ENCODE measurements at regions not wholly inside any gene's neighbourhood (a gene's known extent, or its start where the extent isn't known, plus 50 kb on each side); places are given as distances from the start of the nearest gene placed in this dataset.

DNA sequence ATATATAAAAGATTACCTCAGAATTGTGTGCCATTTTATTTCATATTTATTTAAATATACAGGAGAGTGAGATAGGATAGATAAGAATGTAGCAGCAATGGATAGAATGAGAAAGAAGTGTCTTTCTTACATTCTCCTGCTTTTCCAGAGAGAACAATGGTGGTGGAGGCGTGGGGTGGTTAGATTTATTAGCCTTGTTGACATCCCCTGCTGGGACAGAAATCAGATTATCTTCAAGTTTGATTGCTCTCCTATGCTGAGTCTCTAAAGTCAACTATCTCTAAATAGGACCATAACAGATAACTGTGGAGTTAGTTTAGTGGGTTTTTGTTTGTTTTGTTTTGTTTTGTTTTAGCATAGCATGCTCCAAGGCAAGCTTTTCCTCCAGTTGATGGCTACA, 397.6 kb downstream of the LRFN5 start:
- TF ChIP-seq, protein P1, sequence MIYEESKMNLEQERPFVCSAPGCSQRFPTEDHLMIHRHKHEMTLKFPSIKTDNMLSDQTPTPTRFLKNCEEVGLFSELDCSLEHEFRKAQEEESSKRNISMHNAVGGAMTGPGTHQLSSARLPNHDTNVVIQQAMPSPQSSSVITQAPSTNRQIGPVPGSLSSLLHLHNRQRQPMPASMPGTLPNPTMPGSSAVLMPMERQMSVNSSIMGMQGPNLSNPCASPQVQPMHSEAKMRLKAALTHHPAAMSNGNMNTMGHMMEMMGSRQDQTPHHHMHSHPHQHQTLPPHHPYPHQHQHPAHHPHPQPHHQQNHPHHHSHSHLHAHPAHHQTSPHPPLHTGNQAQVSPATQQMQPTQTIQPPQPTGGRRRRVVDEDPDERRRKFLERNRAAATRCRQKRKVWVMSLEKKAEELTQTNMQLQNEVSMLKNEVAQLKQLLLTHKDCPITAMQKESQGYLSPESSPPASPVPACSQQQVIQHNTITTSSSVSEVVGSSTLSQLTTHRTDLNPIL (CRISPR knock-in tag; IDR thresholded peaks at IDR 0.05; ENCODE audit: low read depth): no peak
- TF ChIP-seq, protein P2, sequence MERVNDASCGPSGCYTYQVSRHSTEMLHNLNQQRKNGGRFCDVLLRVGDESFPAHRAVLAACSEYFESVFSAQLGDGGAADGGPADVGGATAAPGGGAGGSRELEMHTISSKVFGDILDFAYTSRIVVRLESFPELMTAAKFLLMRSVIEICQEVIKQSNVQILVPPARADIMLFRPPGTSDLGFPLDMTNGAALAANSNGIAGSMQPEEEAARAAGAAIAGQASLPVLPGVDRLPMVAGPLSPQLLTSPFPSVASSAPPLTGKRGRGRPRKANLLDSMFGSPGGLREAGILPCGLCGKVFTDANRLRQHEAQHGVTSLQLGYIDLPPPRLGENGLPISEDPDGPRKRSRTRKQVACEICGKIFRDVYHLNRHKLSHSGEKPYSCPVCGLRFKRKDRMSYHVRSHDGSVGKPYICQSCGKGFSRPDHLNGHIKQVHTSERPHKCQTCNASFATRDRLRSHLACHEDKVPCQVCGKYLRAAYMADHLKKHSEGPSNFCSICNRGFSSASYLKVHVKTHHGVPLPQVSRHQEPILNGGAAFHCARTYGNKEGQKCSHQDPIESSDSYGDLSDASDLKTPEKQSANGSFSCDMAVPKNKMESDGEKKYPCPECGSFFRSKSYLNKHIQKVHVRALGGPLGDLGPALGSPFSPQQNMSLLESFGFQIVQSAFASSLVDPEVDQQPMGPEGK (CRISPR knock-in tag; IDR thresholded peaks at IDR 0.05; ENCODE audit: borderline replicate concordance): no peak
- TF ChIP-seq OSR1 (CRISPR knock-in tag; IDR thresholded peaks at IDR 0.05) (no peak), TCF4 (CRISPR knock-in tag; IDR thresholded peaks at IDR 0.05; ENCODE audit: borderline replicate concordance) (no peak), ZC3H10 (CRISPR knock-in tag; IDR thresholded peaks at IDR 0.05) (no peak)
